GM12878 (cell line): ENCODE measurements at regions not wholly inside any gene's neighbourhood (a gene's known extent, or its start where the extent isn't known, plus 50 kb on each side); places are given as distances from the start of the nearest gene placed in this dataset.
A peak's percentile ranks its signal among the peaks of the same experiment; 100 is the strongest.

Experiments
- ATAC-seq: fragments of 200-7000 bp; cut with Tn5 transposase; 3 replicates; pipeline ENCODE4 v1.9.1; 2020; ENCODE audit warnings: mild to moderate bottlenecking, moderate library complexity
- BruUV-seq: library from RNA; stranded (reverse); fragments of 400-500 nt; replicated peaks from 2 replicates; lab custom pipeline; 2021; lab: Mats Ljungman, UMichigan
- CTCF ChIA-PET: fragments of 300-600 bp; sonication (Branson Sonifier 250); formaldehyde crosslinking; extraction: SDS; loops from one replicate; lab custom pipeline; 2021; ENCODE audit warnings: inconsistent platforms; lab: Yijun Ruan, JAX
- POLR2A ChIA-PET: fragments of 350-600 bp; formaldehyde crosslinking; extraction: SDS; loops from one replicate; lab custom pipeline; 2021; ENCODE audit warnings: inconsistent platforms; lab: Charles Lee
- RAD21 ChIA-PET: fragments of 300-600 bp; sonication (Branson Sonifier 250); formaldehyde crosslinking; loops from one replicate; lab custom pipeline; 2023; ENCODE audit warnings: antibody characterized with exemption; ENCODE audit not compliant: unreplicated experiment; lab: Charles Lee
- SMC1A ChIA-PET: fragments of 300-600 bp; sonication (Branson Sonifier 250); formaldehyde crosslinking; loops from one replicate; lab custom pipeline; 2023; ENCODE audit not compliant: unreplicated experiment, uncharacterized antibody; lab: Charles Lee
- DNase-seq: peaks from one replicate; pipeline ENCODE4 v3.0.0-alpha.2; 2011; ENCODE audit warnings: low read depth, low spot score
- FAIRE-seq: peaks from 3 replicates; lab custom pipeline; 2011; peaks lifted over from hg19 to GRCh38; lab: Jason Lieb, UNC
- H2AFZ ChIP-seq: 2 replicates; pipeline ENCODE4 v1.6.0; 2011; ENCODE audit warnings: low read depth, low read length, control low read depth; ENCODE audit not compliant: control insufficient read depth
- H3K27ac ChIP-seq: 2 replicates; pipeline ENCODE4 v1.5.1; 2011; ENCODE audit warnings: control low read depth; ENCODE audit not compliant: control insufficient read depth, insufficient read depth
- H3K27me3 ChIP-seq, 2 experiments: replicated peaks in 1 of 2; 2 replicates each; pipeline versions ENCODE4 v1.6.0 to v1.6.1; 2011; ENCODE audit warnings: low read length in 1 of 2; ENCODE audit not compliant: control insufficient read depth in 2 of 2, insufficient read depth in 2 of 2
- H3K36me3 ChIP-seq, 2 experiments: 2 replicates each; pipeline ENCODE4 v1.5.1; 2011; ENCODE audit warnings: low read length in 1 of 2; ENCODE audit not compliant: control insufficient read depth in 2 of 2, insufficient read depth in 2 of 2
- H3K4me1 ChIP-seq: 2 replicates; pipeline ENCODE4 v1.6.1; 2011; ENCODE audit warnings: mild to moderate bottlenecking, low read length, moderate library complexity, mixed read lengths; ENCODE audit not compliant: control insufficient read depth, insufficient read depth
- H3K4me2 ChIP-seq: 2 replicates; pipeline ENCODE4 v1.6.0; 2011; ENCODE audit warnings: control low read depth; ENCODE audit not compliant: control insufficient read depth, insufficient read depth
- H3K4me3 ChIP-seq: fragments of 200-600 bp; sonication (generic); 2 replicates; pipeline ENCODE4 v1.5.1; 2016
- H3K79me2 ChIP-seq: 2 replicates; pipeline ENCODE4 v1.6.0; 2011; ENCODE audit warnings: low read length; ENCODE audit not compliant: control insufficient read depth, insufficient read depth
- H3K9ac ChIP-seq: 2 replicates; pipeline ENCODE4 v1.8.0; 2011; ENCODE audit warnings: low read length, control low read depth, mixed read lengths; ENCODE audit not compliant: control insufficient read depth, insufficient read depth
- H3K9me3 ChIP-seq: replicated peaks from 3 replicates; pipeline ENCODE4 v1.5.1; 2011; ENCODE audit warnings: mild to moderate bottlenecking, low read length; ENCODE audit not compliant: control insufficient read depth, insufficient read depth
- H4K20me1 ChIP-seq: 2 replicates; pipeline ENCODE4 v1.6.0; 2011; ENCODE audit not compliant: control insufficient read depth, insufficient read depth
- BCL11A ChIP-seq: IDR thresholded peaks from 2 replicates; pipeline ENCODE4 v1.6.1; 2011; ENCODE audit warnings: low read depth, low read length
- ETV6 ChIP-seq, 2 experiments: fragments of 450-650 bp in 1 of 2; IDR thresholded peaks in 1 of 2; conservative IDR thresholded peaks in 1 of 2; 2 replicates each; pipeline ENCODE4 v1.6.1; 2014; ENCODE audit warnings: antibody characterized with exemption in 1 of 2, borderline replicate concordance in 1 of 2, low read depth in 1 of 2, mild to moderate bottlenecking in 1 of 2, moderate library complexity in 1 of 2
- IKZF2 ChIP-seq, 2 experiments: fragments of 450-650 bp; IDR thresholded peaks; 2 replicates each; pipeline ENCODE4 v1.6.1; 2017; ENCODE audit warnings: mild to moderate bottlenecking in 2 of 2, moderate library complexity in 2 of 2
- NFIC ChIP-seq: IDR thresholded peaks from 2 replicates; pipeline ENCODE4 v1.6.1; 2012; ENCODE audit warnings: low read depth, mild to moderate bottlenecking, inconsistent platforms, low read length, moderate library complexity
- NR2F1 ChIP-seq: fragments of 450-650 bp; conservative IDR thresholded peaks from 2 replicates; pipeline ENCODE4 v1.6.1; 2017; ENCODE audit warnings: mild to moderate bottlenecking
- POLR2AphosphoS2 ChIP-seq: IDR thresholded peaks from 2 replicates; pipeline ENCODE4 v1.6.1; 2011; ENCODE audit warnings: low read depth, mild to moderate bottlenecking, low read length, improper control_type of control experiment, moderate library complexity
- RELA ChIP-seq: fragments of 450-650 bp; IDR thresholded peaks from 2 replicates; pipeline ENCODE4 v1.8.0; 2014; ENCODE audit warnings: borderline replicate concordance; ENCODE audit not compliant: partially characterized antibody
- SMAD1 ChIP-seq: fragments of 450-650 bp; IDR thresholded peaks from 2 replicates; pipeline ENCODE4 v1.6.1; 2018; ENCODE audit warnings: mild to moderate bottlenecking, low read depth; ENCODE audit not compliant: partially characterized antibody
- TARDBP ChIP-seq: IDR thresholded peaks from 2 replicates; pipeline ENCODE4 v1.6.1; 2016; ENCODE audit warnings: borderline replicate concordance
- in situ Hi-C: fragments of 300-500 bp; cut with MboI; formaldehyde crosslinking; loops from 9 replicates; pipeline ENCODE4 v1.14.3; 2018; ENCODE audit warnings: mixed read lengths
- intact Hi-C: fragments of 100-400 bp; cut with micrococcal nuclease; formaldehyde crosslinking; loops from one replicate; pipeline ENCODE4 v1.14.2; 2022; ENCODE audit not compliant: unreplicated experiment
- TF ChIP-seq, protein P1 (sequence below): fragments of 450-650 bp; IDR thresholded peaks from 2 replicates; pipeline ENCODE4 v1.6.1; 2017; ENCODE audit warnings: mild to moderate bottlenecking, moderate library complexity
- TF ChIP-seq, protein P2 (sequence below): fragments of 450-650 bp; formaldehyde crosslinking; IDR thresholded peaks from 2 replicates; pipeline ENCODE4 v1.4.0; 2020; ENCODE audit warnings: mild to moderate bottlenecking, moderate library complexity
- TF ChIP-seq, protein P3 (sequence below): IDR thresholded peaks from 2 replicates; pipeline ENCODE4 v1.6.1; 2012; ENCODE audit warnings: low read length, inconsistent platforms
- TF ChIP-seq, protein P4 (sequence below): fragments of 450-650 bp; IDR thresholded peaks from 2 replicates; pipeline ENCODE4 v1.6.1; 2017; ENCODE audit warnings: low read depth, mild to moderate bottlenecking, moderate library complexity

DNA sequence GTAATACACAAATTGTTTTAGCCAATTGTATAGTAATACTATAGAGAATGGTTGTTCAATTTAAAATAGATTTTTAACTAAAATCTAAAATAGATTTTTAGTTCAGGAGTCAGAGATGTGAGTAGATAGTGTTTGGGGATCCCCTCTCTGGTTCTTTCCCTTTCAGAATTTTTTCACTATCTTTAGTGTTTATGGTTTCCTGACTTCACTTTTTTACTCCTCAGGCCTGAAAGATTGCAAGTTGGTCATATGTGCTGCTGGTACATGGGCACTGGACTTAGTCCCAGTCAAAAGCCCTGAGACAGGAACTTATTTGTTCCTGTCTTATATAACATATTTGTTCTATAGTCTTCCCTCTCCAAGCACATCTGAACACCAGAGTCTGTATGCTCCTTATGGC, 96.8 kb upstream of the ATP1B1 start:
- ChIA-PET RAD21 (interaction anchor here (0.8 to 4.7 kb wide), 12 partner anchors 14 to 373 kb away, joined by 3 to 26 read pairs (median 5); no protein-coding TSS in a partner anchor), POLR2A (interaction anchor here (0.6 to 5.3 kb wide), 4 partner anchors 15 to 402 kb away, joined by 3 to 29 read pairs (median 4); no protein-coding TSS in a partner anchor), SMC1A (interaction anchor here (0.6 to 10.0 kb wide), 12 partner anchors 9 to 570 kb away, joined by 3 to 149 read pairs (median 6); no protein-coding TSS in a partner anchor), CTCF (interaction anchor here (1.2 to 1.4 kb wide), 2 partner anchors 16 to 33 kb away, joined by 5 to 9 read pairs; no protein-coding TSS in a partner anchor)
- in situ Hi-C loops = no loop called here
- H3K9me3 ChIP-seq = no peaks in the 10 kb centered on the region
- no peak overlapping the region for H3K27ac ChIP-seq
- no peak overlapping the region for H3K4me2 ChIP-seq
- no peak overlapping the region for H3K9ac ChIP-seq
- DNase-seq (peak; percentile 35), FAIRE-seq (peak; percentile 56), ATAC-seq (peak; percentile 63)
- no peaks in the 10 kb centered on the region for H3K79me2 ChIP-seq
- no TSS peak for BruUV-seq
- intact Hi-C loops = loop anchor here (5.0 kb wide), 1 partner anchor 98 kb away; the partner anchor contains the start of gene ATP1B1
- peaks cover 21% of the 10 kb centered on the region for H3K4me1 ChIP-seq
- H2AFZ ChIP-seq = no peak overlapping the region
- H3K36me3 ChIP-seq = no peaks in the 10 kb centered on the region
- H4K20me1 ChIP-seq = no peaks in the 10 kb centered on the region
- H3K27me3 ChIP-seq = no peaks in the 10 kb centered on the region
- no peak overlapping the region for H3K4me3 ChIP-seq
- TF ChIP-seq NR2F1 (no peak), NFIC (peak; percentile 49; the same call in 1 of the 2 replicates), IKZF2 (IDR thresholded peaks at IDR 0.05) (0 out of 4 replicates have a peak, but pooled peaks of 1 of the 2 experiments have one; percentile 4), SMAD1 (no peak), POLR2AphosphoS2 (no peak), ETV6 (conservative IDR thresholded peaks at IDR 0.05 in 1 of 2, IDR thresholded peaks at IDR 0.05 in 1 of 2; ENCODE audit: borderline replicate concordance in 1 of 2, low read depth in 1 of 2) (no peak), RELA (no peak), TARDBP (no peak), BCL11A (0 out of 2 replicates have a peak, but pooled peaks have one; percentile 17)
- TF ChIP-seq, protein P1, sequence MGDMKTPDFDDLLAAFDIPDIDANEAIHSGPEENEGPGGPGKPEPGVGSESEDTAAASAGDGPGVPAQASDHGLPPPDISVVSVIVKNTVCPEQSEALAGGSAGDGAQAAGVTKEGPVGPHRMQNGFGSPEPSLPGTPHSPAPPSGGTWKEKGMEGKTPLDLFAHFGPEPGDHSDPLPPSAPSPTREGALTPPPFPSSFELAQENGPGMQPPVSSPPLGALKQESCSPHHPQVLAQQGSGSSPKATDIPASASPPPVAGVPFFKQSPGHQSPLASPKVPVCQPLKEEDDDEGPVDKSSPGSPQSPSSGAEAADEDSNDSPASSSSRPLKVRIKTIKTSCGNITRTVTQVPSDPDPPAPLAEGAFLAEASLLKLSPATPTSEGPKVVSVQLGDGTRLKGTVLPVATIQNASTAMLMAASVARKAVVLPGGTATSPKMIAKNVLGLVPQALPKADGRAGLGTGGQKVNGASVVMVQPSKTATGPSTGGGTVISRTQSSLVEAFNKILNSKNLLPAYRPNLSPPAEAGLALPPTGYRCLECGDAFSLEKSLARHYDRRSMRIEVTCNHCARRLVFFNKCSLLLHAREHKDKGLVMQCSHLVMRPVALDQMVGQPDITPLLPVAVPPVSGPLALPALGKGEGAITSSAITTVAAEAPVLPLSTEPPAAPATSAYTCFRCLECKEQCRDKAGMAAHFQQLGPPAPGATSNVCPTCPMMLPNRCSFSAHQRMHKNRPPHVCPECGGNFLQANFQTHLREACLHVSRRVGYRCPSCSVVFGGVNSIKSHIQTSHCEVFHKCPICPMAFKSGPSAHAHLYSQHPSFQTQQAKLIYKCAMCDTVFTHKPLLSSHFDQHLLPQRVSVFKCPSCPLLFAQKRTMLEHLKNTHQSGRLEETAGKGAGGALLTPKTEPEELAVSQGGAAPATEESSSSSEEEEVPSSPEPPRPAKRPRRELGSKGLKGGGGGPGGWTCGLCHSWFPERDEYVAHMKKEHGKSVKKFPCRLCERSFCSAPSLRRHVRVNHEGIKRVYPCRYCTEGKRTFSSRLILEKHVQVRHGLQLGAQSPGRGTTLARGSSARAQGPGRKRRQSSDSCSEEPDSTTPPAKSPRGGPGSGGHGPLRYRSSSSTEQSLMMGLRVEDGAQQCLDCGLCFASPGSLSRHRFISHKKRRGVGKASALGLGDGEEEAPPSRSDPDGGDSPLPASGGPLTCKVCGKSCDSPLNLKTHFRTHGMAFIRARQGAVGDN = peak; percentile 11; the same call in 1 of the 2 replicates
- TF ChIP-seq, protein P2, sequence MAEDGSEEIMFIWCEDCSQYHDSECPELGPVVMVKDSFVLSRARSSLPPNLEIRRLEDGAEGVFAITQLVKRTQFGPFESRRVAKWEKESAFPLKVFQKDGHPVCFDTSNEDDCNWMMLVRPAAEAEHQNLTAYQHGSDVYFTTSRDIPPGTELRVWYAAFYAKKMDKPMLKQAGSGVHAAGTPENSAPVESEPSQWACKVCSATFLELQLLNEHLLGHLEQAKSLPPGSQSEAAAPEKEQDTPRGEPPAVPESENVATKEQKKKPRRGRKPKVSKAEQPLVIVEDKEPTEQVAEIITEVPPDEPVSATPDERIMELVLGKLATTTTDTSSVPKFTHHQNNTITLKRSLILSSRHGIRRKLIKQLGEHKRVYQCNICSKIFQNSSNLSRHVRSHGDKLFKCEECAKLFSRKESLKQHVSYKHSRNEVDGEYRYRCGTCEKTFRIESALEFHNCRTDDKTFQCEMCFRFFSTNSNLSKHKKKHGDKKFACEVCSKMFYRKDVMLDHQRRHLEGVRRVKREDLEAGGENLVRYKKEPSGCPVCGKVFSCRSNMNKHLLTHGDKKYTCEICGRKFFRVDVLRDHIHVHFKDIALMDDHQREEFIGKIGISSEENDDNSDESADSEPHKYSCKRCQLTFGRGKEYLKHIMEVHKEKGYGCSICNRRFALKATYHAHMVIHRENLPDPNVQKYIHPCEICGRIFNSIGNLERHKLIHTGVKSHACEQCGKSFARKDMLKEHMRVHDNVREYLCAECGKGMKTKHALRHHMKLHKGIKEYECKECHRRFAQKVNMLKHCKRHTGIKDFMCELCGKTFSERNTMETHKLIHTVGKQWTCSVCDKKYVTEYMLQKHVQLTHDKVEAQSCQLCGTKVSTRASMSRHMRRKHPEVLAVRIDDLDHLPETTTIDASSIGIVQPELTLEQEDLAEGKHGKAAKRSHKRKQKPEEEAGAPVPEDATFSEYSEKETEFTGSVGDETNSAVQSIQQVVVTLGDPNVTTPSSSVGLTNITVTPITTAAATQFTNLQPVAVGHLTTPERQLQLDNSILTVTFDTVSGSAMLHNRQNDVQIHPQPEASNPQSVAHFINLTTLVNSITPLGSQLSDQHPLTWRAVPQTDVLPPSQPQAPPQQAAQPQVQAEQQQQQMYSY = no peak
- TF ChIP-seq, protein P3, sequence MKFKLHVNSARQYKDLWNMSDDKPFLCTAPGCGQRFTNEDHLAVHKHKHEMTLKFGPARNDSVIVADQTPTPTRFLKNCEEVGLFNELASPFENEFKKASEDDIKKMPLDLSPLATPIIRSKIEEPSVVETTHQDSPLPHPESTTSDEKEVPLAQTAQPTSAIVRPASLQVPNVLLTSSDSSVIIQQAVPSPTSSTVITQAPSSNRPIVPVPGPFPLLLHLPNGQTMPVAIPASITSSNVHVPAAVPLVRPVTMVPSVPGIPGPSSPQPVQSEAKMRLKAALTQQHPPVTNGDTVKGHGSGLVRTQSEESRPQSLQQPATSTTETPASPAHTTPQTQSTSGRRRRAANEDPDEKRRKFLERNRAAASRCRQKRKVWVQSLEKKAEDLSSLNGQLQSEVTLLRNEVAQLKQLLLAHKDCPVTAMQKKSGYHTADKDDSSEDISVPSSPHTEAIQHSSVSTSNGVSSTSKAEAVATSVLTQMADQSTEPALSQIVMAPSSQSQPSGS = 0 out of 2 replicates have a peak, but pooled peaks have one; percentile 25
- TF ChIP-seq, protein P4, sequence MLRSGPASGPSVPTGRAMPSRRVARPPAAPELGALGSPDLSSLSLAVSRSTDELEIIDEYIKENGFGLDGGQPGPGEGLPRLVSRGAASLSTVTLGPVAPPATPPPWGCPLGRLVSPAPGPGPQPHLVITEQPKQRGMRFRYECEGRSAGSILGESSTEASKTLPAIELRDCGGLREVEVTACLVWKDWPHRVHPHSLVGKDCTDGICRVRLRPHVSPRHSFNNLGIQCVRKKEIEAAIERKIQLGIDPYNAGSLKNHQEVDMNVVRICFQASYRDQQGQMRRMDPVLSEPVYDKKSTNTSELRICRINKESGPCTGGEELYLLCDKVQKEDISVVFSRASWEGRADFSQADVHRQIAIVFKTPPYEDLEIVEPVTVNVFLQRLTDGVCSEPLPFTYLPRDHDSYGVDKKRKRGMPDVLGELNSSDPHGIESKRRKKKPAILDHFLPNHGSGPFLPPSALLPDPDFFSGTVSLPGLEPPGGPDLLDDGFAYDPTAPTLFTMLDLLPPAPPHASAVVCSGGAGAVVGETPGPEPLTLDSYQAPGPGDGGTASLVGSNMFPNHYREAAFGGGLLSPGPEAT = 0 out of 2 replicates have a peak, but pooled peaks have one; percentile 37
